Pulmonary artery endothelial cell (primary cell): ENCODE measurements at regions not wholly inside any gene's neighbourhood (a gene's known extent, or its start where the extent isn't known, plus 50 kb on each side); places are given as distances from the start of the nearest gene placed in this dataset.
"Not testable (repeated sequence)": the region's sequence is repeated elsewhere in the genome, so short reads cannot be mapped to it uniquely, and the experiment has no call there.

Experiments used
- DNase-seq: peaks from one replicate; pipeline ENCODE4 v3.0.0-alpha.2; 2011; ENCODE audit warnings: low read depth, low spot score

- DNase-seq: no peak
These were observed 89.1 kb upstream of the NEDD4L start for GRCh38 chr18:57954935-57955334.

- DNase-seq: no peak
These were observed 90.1 kb upstream of the NEDD4L start for GRCh38 chr18:57953883-57954282.

DNA sequence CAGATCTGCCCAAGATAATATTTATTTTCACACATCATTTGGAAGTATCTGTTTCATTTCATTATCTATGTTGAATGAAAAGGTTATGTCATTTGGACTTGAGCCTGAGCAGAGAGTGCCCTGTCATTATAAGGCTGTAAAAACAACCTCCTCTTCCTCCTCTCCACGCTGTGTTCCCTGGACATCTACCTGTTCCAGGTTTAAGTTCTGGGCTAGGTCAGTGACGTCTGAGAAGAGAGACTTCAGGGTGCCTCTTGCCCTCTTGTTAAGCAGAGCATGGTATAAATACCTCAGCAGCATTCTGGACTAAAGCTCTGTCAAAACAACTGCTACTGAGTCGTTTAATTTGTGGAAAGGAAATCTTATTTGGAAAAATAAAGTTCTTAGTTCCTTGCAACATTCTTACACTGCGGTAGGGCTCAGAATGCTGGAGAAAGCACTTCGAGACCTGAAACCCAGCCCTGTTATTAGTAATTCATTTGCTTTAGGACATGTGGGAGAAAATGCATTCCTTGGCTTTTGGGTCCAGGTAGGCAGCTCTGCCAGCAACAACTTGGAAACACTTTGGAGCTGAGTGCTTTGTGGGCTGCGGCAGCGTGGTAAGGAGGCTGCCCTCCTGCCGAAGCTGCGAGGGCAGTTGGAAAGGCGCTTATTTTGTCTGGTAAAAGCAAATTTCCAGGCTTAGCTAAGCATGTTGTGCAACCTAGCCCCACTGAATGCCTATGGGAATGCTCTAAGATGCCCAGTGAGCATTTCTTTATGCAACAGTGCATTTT is 91.8 kb upstream of the NEDD4L start:
- DNase-seq: no peak

DNA sequence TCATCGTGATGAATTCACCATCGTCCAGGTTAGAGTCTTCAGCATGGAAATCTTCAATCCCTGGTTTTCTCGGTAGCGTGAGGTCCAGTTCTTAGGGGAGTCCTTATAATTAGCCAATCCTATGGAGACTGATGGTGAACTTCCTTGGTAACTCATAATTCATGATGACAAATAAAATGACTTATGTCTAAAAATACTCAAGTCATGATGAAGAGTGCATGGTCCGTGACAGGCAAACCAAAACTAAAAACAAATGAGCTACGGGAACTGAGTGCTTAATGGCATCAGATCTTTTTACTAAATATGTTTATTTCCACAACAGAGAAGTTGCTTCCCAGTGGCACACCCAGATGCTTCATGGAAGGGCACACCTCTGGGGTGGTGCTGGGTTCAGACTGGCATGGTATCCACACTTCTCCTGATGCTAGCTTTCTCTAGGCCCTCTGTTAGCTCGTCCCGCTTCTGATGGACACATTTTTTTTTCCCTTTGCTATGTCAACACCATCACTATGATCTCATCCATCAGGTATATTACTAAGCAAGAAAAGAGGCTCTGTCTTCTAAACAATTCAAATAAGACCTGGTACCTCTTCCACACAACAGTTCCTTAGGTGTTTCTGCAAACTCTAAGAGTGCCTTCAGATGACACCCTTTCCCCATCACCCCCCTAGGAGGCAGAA is 92.8 kb upstream of the NEDD4L start:
- no peak for DNase-seq

- DNase-seq: no peak
These were observed 93.5 kb upstream of the NEDD4L start for GRCh38 chr18:57950542-57950941.

DNA sequence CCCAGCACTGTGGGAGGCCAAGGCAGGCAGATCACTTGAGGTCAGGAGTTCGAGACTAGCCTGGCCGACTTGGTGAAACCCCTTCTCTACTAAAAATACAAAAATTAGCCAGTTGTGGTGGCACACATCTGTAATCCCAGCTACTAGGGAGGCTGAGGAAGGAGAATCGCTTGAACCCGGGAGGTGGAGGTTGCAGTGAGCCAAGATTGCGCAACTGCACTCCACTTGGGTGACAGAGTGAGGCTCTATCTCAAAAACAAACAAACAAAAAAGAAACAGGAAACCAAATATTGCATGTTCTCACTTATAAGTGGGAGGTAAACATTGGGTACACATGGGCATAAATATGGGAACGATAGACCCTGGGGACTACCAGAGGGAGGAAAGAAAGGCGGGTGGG is 94.7 kb upstream of the NEDD4L start:
- not testable (repeated sequence) for DNase-seq

- DNase-seq: no peak
These were observed 96.9 kb upstream of the NEDD4L start for GRCh38 chr18:57947117-57947516.

- no peak for DNase-seq
These were observed 100.3 kb upstream of the NEDD4L start for GRCh38 chr18:57943723-57944122.

DNA sequence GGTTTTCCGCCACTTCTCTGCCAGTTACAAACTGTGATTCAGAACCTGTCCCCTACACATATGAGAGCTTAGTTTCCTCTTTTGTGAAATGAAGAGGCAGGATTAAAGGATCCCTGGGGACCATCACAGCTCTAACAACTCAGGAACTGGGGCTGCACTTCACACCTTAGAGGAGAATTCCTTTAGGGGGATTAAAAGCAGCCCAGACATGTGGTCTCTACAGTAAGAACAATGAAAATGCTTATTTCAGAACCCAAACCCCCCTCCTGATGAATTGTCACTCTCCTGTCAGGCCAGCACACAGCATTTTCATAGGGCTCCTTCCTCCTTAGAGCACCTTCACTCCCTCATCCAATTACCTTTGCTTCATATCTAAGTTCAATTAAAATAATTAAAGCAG is 101.5 kb upstream of the NEDD4L start:
- DNase-seq: no peak

GRCh38 chr18:57941841-57942489 is 102.1 kb upstream of the NEDD4L start:
- no peak for DNase-seq

- no peak for DNase-seq
These were observed 103.8 kb upstream of the NEDD4L start for GRCh38 chr18:57940166-57940660.

- not testable (repeated sequence) for DNase-seq
These were observed 109.7 kb upstream of the NEDD4L start for GRCh38 chr18:57934375-57934774.

DNA sequence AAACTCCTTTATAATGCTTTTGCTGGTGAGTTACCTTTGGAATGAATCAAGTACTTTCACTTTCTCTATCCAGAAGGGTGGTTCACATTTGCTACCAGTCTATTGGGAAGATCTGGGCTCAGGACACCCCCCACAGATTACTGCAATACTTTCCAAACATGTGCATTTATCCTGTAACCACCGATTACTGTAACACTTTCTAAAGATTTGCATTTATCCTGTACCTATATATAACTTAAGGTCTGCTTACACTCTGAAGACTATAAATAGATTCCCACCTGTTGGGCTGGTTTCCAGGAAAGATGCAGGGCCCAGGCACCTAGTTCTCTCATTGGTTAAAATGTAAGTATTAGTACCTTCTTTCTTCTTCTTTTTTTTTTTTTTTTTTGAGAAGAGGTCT is 113.0 kb upstream of the NEDD4L start:
- no peak for DNase-seq

DNA sequence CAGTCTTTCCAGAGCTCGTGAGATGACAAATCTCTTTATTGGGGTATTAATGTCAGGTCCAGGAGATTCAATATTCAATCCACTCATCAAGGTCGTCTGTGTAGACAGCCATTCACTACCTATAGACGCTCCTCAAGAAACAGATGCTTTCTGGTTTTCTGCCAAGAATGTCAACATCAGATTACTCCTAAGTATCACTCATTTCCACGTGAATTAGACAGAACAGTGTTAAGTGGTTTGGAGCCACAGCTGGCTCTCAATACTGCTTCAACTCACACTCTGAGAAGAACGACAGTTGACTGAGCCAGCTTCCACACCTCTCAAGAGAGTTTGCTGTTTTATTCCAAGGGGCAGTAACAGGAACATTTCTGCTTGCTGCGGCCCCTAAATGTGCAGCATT is 113.5 kb upstream of the NEDD4L start:
- no peak for DNase-seq

- DNase-seq: no peak
These were observed 114.1 kb upstream of the NEDD4L start for GRCh38 chr18:57929922-57930321.

DNA sequence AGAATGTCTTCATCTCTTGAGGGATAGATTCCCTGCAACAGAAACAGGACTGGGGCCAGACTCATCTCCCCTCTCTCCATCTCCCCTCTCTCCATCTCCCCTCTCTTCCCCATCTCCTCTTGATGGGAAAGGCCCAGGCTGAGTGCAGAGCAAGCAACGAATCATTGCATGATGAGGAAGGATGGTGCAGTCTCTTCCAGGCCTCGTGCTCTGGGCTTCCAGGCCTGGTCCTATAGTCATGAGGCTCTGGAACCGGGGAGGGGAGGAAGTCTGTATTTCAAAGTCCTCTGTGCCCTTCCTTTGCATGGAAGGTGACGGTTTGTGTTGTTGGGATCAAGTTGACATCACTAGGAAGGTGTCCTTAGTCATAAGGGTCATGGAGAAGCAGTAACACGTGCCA is 115.6 kb upstream of the NEDD4L start:
- DNase-seq: no peak

GRCh38 chr18:57927511-57927910 is 116.5 kb upstream of the NEDD4L start:
- no peak for DNase-seq

GRCh38 chr18:57925706-57926105 is 118.3 kb upstream of the NEDD4L start:
- no peak for DNase-seq

DNA sequence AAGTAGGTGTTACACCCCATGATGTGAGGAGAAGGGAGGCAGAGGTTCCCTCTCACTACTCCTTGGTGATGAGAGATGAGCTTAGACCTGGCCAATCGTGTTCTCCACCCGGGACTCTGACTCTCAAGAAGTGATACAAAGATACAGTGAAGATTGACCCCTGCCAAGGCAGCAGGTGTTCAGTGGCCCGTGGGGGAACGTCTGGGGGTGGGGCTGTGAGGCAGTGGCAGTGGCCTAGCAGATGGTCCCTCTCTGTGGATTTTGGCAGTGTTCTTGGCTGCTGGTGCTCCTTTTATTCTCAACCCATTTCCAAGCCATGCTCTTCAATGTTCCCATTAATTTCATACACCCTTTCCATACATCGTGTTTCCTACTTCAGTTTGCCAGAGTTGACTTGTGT is 120.4 kb upstream of the NEDD4L start:
- no peak for DNase-seq

- DNase-seq: no peak
These were observed 119.8 kb upstream of the ATP8B1 start for GRCh38 chr18:57922885-57923284.

DNA sequence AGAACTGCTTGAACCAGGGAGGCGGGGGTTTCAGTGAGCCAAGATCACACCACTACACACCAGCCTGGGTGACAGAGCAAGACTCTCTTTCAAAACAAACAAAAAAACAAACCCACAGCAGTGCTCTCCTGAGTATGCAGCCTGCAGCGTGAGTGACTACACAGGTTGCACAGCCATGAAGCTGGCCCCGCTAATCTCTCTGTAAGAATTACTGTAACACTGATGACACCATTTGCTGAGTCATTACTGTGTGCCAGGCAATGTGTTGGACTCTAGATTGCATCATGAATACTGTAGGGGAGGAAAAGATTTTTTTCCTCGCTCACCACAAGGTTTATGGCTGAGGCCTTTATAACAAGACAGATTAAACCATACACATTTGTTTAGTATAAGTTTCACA is 118.6 kb upstream of the ATP8B1 start:
- DNase-seq: no peak

GRCh38 chr18:57920036-57920435 is 116.9 kb upstream of the ATP8B1 start:
- no peak for DNase-seq
